ENCODE measurements at regions not wholly inside any gene's neighbourhood (a gene's known extent, or its start where the extent isn't known, plus 50 kb on each side); places are given as distances from the start of the nearest gene placed in this dataset.
A peak's percentile ranks its signal among the peaks of the same experiment; 100 is the strongest.

- DNase-seq (no peak), ATAC-seq (no peak)
- Histone ChIP-seq H3K4me1 (no peaks in the 10 kb centered on the region), H3K4me3 (no peak overlapping the region), H3K36me3 (no peaks in the 10 kb centered on the region), H3K27ac (no peak overlapping the region), H3K9me3 (no peaks in the 10 kb centered on the region), H3K27me3 (no peaks in the 10 kb centered on the region)
- intact Hi-C loops (cut with DNase I) = no loop called here
- TF ChIP-seq CTCF (IDR thresholded peaks at IDR 0.05) = no peak
Observed at GRCh38 chr18:56302156-56302555, 336.2 kb downstream of the TXNL1 start.

- Histone ChIP-seq H3K4me3 (no peak overlapping the region), H3K27me3 (no peaks in the 10 kb centered on the region), H3K27ac (no peak overlapping the region), H3K36me3 (no peaks in the 10 kb centered on the region), H3K9me3 (no peaks in the 10 kb centered on the region), H3K4me1 (no peaks in the 10 kb centered on the region)
- ATAC-seq (no peak), DNase-seq (no peak)
- intact Hi-C loops (cut with DNase I) = no loop called here
- TF ChIP-seq CTCF (IDR thresholded peaks at IDR 0.05) = no peak
Observed at GRCh38 chr18:56299740-56300139, 338.7 kb downstream of the TXNL1 start.

- DNase-seq (no peak), ATAC-seq (peak; percentile 36)
- Histone ChIP-seq H3K27me3 (no peaks in the 10 kb centered on the region), H3K4me1 (no peaks in the 10 kb centered on the region), H3K9me3 (no peaks in the 10 kb centered on the region), H3K27ac (no peak overlapping the region), H3K4me3 (no peak overlapping the region), H3K36me3 (no peaks in the 10 kb centered on the region)
- intact Hi-C loops (cut with DNase I) = no loop called here
- TF ChIP-seq CTCF (IDR thresholded peaks at IDR 0.05) = peak in 1 of 2 donors; percentile 16
Observed at GRCh38 chr18:56298935-56299334, 339.5 kb downstream of the TXNL1 start.

GRCh38 chr18:56296381-56296780 is 342.0 kb downstream of the TXNL1 start:
- Histone ChIP-seq H3K4me1 (no peaks in the 10 kb centered on the region), H3K9me3 (no peaks in the 10 kb centered on the region), H3K27ac (no peak overlapping the region), H3K4me3 (no peak overlapping the region), H3K27me3 (no peaks in the 10 kb centered on the region), H3K36me3 (no peaks in the 10 kb centered on the region)
- intact Hi-C loops (cut with DNase I) = no loop called here
- no peak for TF ChIP-seq CTCF (IDR thresholded peaks at IDR 0.05)
- ATAC-seq (no peak), DNase-seq (no peak)

GRCh38 chr18:56294484-56295183 is 343.8 kb downstream of the TXNL1 start:
- no peak for DNase-seq
- Histone ChIP-seq H3K36me3 (no peaks in the 10 kb centered on the region), H3K9me3 (no peaks in the 10 kb centered on the region), H3K4me1 (peaks cover 0 to 6% of the 10 kb centered on the region in 2 donors), H3K27me3 (no peaks in the 10 kb centered on the region), H3K27ac (no peak overlapping the region), H3K4me3 (no peak overlapping the region)
- intact Hi-C loops (cut with DNase I) = no loop called here
- TF ChIP-seq CTCF (IDR thresholded peaks at IDR 0.05) = no peak
- no peak for ATAC-seq
